ENCODE measurements at regions not wholly inside any gene's neighbourhood (a gene's known extent, or its start where the extent isn't known, plus 50 kb on each side); places are given as distances from the start of the nearest gene placed in this dataset.
A peak's percentile ranks its signal among the peaks of the same experiment; 100 is the strongest.

DNA sequence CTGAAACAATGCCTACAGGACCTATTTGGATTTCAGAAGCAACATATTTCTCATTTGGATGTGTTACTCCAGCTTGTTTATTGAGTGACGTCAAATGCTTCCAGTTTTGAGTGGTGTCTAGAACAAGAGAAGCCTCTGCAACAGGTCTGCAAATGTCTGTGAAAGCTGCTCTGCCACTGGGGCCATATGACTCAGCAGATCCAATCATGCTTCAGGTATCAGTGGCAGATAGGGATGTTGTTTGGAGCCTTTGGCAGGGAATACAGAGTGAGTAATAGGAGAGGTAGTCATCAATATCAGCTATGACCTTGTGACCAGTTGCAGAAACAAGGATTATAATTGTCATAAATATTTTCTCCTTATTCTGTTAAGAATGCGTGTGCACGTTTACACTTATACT is 141.1 kb upstream of the ZXDA start:
- intact Hi-C loops (cut with DNase I; ENCODE audit: low total_unique reads): no loop called here

DNA sequence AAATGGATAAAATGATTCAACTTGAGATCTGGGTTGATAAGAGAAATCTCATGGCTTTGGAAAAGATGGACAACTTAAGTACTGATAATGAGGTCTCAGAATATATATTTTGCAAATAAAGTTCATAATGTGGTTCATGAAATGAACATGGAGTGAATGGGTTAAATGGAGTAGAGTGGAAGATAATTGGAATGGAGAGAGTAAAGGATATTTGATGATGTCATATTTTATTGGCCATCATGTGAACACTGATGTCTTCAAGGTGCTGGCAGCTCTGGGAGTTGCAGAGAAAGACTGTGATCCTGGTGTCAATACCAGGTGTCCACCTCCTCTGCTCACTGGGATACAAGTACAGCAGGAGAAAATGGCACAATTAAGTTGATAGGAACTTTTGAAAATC is 133.9 kb upstream of the ZXDA start:
- no peak for TF ChIP-seq POLR2AphosphoS5 (IDR thresholded peaks at IDR 0.05)
- TF ChIP-seq EP300 (IDR thresholded peaks at IDR 0.05): no peak
- TF ChIP-seq, protein P1, sequence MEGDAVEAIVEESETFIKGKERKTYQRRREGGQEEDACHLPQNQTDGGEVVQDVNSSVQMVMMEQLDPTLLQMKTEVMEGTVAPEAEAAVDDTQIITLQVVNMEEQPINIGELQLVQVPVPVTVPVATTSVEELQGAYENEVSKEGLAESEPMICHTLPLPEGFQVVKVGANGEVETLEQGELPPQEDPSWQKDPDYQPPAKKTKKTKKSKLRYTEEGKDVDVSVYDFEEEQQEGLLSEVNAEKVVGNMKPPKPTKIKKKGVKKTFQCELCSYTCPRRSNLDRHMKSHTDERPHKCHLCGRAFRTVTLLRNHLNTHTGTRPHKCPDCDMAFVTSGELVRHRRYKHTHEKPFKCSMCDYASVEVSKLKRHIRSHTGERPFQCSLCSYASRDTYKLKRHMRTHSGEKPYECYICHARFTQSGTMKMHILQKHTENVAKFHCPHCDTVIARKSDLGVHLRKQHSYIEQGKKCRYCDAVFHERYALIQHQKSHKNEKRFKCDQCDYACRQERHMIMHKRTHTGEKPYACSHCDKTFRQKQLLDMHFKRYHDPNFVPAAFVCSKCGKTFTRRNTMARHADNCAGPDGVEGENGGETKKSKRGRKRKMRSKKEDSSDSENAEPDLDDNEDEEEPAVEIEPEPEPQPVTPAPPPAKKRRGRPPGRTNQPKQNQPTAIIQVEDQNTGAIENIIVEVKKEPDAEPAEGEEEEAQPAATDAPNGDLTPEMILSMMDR (IDR thresholded peaks at IDR 0.05): no peak
- no peak for TF ChIP-seq POLR2A (IDR thresholded peaks at IDR 0.05)
- intact Hi-C loops (cut with DNase I; ENCODE audit: low total_unique reads): no loop called here
- Histone ChIP-seq H3K27ac (no peak overlapping the region), H3K36me3 (no peaks in the 10 kb centered on the region), H3K4me3 (no peak overlapping the region), H3K27me3 (peaks cover 0 to 5% (median 0%) of the 10 kb centered on the region in 3 donors), H3K4me1 (no peaks in the 10 kb centered on the region), H3K9me3 (peaks cover 0 to 32% (median 15%) of the 10 kb centered on the region in 4 donors)
- DNase-seq: no peak

More for the DNA sequence above, 141.1 kb upstream of the ZXDA start:
- Histone ChIP-seq H3K27me3 (no peaks in the 10 kb centered on the region), H3K4me3 (no peak overlapping the region), H3K4me1 (no peaks in the 10 kb centered on the region), H3K9me3 (peaks cover 0 to 21% (median 11%) of the 10 kb centered on the region in 4 donors), H3K36me3 (no peaks in the 10 kb centered on the region), H3K27ac (no peak overlapping the region)
- TF ChIP-seq POLR2AphosphoS5 (IDR thresholded peaks at IDR 0.05) (no peak), POLR2A (IDR thresholded peaks at IDR 0.05) (no peak), EP300 (IDR thresholded peaks at IDR 0.05) (no peak)
- TF ChIP-seq, protein P1 (IDR thresholded peaks at IDR 0.05): no peak
- 43 to 72% (median 65%) methylated on average over 3 of the region's 3 CpGs for WGBS, 5 donors
- no peak for DNase-seq

DNA sequence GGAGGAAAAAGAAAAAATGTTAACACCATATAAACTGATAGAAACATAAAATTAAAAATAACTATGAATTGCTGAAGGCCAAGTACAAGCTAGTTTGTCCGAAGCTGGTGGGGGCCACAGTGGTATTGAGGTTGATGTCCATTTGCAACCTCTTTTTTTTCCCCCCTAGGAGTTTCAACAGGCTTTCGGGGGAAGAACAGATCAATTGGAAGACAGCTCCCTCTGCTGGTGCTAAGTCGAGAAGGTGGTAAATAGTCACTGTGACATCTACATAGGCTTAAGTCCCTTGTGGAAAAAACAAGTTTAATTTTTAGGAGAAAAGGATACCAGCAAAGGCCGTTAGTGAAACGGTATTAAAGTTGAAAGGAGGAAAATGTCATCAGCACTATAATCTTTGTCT is 115.7 kb upstream of the ZXDA start:
- peaks cover 0 to 3% (median 3%) of the 10 kb centered on the region in 3 donors for H3K27me3 ChIP-seq
- H3K27ac ChIP-seq: no peak overlapping the region
- no peaks in the 10 kb centered on the region for H3K36me3 ChIP-seq
- no peaks in the 10 kb centered on the region for H3K4me1 ChIP-seq
- H3K9me3 ChIP-seq: peaks cover 0 to 4% (median 0%) of the 10 kb centered on the region in 4 donors
- intact Hi-C loops (cut with DNase I; ENCODE audit: low total_unique reads): no loop called here
- peak; percentile 12 to 33 for DNase-seq
- TF ChIP-seq, protein P1 (IDR thresholded peaks at IDR 0.05): peak in 4 of 7 experiments; percentile 21 to 51 (median 24)
- TF ChIP-seq POLR2AphosphoS5 (IDR thresholded peaks at IDR 0.05): no peak
- no peak for TF ChIP-seq EP300 (IDR thresholded peaks at IDR 0.05)
- TF ChIP-seq POLR2A (IDR thresholded peaks at IDR 0.05): no peak
- no peak overlapping the region for H3K4me3 ChIP-seq
- 11 to 17% (median 16%) methylated on average over 5 of the region's 5 CpGs for WGBS, 5 donors

DNA sequence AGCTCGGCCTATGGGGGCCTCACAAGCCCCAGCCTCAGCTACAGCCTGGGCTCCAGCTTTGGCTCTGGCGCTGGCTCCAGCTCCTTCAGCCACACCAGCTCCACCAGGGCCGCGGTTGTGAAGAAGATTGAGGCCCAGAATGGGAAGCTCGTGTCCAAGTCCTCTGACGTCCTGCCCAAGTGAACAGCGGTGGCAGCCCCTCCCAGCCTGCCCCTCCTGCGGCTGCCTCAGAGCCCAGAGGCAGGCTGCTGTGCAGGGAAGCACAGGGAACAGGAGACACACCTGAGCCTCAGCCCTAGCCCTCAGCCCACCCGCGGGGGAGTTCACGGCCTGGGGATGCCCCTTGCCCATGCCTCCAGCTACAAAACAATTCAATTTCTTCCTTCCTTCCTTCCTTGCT is 75.7 kb upstream of the ZXDA start:
- no peak for DNase-seq
- H3K9me3 ChIP-seq: peaks cover 0 to 46% (median 26%) of the 10 kb centered on the region in 4 donors
- intact Hi-C loops (cut with DNase I; ENCODE audit: low total_unique reads): no loop called here
- H3K36me3 ChIP-seq: no peaks in the 10 kb centered on the region
- H3K27me3 ChIP-seq: no peaks in the 10 kb centered on the region
- H3K27ac ChIP-seq: no peak overlapping the region
- no peaks in the 10 kb centered on the region for H3K4me1 ChIP-seq
- WGBS, 5 donors: 70 to 87% (median 79%) methylated on average over 8 to 11 of the region's 11 CpGs; no CpG with 5 or more reads in 1 of the 5 donors
- no peak for TF ChIP-seq POLR2A (IDR thresholded peaks at IDR 0.05)
- TF ChIP-seq POLR2AphosphoS5 (IDR thresholded peaks at IDR 0.05): no peak
- TF ChIP-seq EP300 (IDR thresholded peaks at IDR 0.05): no peak
- TF ChIP-seq, protein P1 (IDR thresholded peaks at IDR 0.05): no peak
- no peak overlapping the region for H3K4me3 ChIP-seq

All from stomach (tissue), 8 donors.